ENCODE measurements at regions not wholly inside any gene's neighbourhood (a gene's known extent, or its start where the extent isn't known, plus 50 kb on each side); places are given as distances from the start of the nearest gene placed in this dataset.

DNA sequence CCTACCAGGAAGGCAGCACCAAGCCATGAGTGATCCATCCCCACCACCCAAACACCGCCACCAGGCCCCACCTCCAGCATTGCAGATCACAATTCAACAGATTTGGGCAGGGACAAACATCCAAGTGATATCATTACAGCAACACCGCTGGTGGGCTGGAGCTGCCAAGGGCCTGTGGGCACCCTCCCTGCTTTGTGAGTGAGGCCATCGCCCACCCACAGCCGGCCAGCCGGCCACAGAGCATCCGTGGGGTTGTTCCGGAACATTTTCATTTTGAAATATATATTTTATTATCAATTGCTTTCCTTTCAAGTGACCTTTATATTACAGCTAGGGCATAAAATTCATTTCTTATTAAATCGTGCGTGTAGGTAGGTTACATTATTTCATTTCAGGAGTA, 286.0 kb upstream of the CDH4 start:
- ATAC-seq (ENCODE audit: low FRiP score) (no peak), DNase-seq (ENCODE audit: low spot score) (no peak)
- TF ChIP-seq, protein P1, sequence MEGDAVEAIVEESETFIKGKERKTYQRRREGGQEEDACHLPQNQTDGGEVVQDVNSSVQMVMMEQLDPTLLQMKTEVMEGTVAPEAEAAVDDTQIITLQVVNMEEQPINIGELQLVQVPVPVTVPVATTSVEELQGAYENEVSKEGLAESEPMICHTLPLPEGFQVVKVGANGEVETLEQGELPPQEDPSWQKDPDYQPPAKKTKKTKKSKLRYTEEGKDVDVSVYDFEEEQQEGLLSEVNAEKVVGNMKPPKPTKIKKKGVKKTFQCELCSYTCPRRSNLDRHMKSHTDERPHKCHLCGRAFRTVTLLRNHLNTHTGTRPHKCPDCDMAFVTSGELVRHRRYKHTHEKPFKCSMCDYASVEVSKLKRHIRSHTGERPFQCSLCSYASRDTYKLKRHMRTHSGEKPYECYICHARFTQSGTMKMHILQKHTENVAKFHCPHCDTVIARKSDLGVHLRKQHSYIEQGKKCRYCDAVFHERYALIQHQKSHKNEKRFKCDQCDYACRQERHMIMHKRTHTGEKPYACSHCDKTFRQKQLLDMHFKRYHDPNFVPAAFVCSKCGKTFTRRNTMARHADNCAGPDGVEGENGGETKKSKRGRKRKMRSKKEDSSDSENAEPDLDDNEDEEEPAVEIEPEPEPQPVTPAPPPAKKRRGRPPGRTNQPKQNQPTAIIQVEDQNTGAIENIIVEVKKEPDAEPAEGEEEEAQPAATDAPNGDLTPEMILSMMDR (IDR thresholded peaks at IDR 0.05): no peak

DNA sequence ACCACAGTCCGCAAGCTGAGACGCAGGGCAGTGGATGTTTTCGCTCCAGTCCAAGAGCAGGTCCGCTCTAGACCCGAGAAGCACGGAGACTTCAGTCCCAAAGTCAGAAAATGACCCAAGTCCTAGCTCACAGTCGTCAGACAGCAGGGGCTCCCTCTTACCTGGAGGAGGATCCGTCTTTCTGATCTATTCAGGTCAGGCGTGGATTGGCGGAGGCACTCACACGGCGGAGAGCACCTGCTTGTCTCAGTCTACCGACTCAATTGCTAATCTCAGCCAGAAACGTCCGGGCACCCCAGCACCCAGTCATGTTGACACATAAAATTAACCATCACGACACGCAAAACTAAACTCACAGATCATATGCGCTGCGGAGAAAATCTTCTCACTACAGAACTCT, 285.3 kb upstream of the CDH4 start:
- TF ChIP-seq, protein P1 (IDR thresholded peaks at IDR 0.05): no peak
- DNase-seq (ENCODE audit: low spot score) (no peak), ATAC-seq (ENCODE audit: low FRiP score) (no peak)

DNA sequence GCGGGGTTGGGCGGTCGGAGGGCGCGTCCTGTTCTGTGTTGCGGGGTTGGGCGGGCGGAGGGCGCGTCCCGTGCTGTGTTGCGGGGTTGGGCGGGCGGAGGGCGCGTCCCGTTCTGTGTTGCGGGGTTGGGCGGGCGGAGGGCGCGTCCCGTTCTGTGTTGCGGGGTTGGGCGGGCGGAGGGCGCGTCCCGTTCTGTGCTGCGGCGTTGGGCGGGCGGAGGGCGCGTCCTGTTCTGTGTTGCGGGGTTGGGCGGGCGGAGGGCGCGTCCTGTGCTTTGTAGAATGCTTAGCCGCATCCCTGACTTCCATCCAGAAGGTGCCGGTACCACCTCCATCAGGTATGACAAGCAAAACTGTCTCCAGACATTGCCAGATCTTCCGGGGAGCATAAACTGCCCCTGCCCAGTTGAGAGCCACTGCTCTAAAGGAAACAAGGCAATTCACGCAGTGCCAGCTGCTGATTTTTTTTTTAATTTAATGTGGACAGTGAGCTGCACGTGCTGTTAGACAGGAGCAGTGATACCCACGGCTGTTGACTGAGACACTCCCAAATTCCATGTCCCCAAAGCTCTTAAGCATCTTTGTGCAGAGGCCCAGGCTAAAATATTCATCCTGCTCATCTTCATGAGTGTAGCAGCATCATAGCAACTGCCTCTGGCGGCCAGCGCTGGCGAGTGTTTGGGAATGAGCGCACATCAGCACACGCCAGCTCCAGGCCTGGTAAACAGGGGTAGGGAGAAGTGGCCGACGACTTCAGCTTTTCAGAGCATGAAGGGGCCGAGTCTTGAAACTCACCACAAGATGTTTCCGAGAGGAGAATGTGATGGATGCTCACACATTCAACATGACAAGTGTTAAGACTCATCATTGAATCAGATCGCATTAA, 284.4 kb upstream of the CDH4 start:
- TF ChIP-seq, protein P1 (IDR thresholded peaks at IDR 0.05): no peak
- ATAC-seq (ENCODE audit: low FRiP score) (no peak), DNase-seq (ENCODE audit: low spot score) (no peak)

DNA sequence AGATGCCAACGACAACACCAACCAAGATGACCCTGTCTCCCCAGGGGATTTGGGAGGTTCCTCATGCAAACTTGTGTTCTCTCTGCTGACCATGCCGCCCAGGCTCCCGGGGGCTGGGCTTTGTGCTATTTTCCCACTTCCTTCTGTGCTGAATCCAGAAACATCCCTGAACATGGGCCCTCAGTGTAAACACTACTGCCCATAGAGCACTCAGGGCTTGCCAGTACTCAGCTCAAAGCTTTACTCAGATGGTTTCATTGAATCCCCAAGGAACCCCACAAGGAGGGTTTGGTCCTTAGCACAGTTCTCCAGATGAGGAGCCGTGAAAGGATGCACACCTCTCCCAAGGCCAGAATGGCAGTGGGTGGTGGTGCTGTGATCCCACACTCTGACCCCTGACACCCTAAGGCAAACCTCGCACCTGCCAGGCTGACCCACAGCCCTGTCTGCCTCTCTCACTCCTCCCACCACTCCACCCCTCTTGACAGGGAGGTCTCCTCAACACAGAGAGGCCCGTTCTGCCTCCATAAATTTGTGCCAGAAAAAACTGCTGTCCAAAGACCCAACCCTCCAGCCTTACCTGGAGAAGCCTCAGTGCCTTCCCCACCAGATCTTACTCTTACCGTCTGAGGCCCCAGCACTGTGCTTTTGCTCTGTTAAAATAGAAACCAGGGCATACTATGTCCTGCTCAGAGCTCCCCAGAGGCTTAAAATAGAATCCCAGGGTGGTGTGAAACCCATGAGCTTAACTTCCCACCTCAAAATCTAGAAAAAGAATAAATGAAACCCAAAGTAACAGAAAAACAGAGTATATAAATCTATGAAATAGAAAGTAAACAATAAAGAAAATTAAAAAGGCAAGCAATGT, 283.0 kb upstream of the CDH4 start:
- TF ChIP-seq, protein P1 (IDR thresholded peaks at IDR 0.05): no peak
- no peak for DNase-seq (ENCODE audit: low spot score)
- no peak for ATAC-seq (ENCODE audit: low FRiP score)

DNA sequence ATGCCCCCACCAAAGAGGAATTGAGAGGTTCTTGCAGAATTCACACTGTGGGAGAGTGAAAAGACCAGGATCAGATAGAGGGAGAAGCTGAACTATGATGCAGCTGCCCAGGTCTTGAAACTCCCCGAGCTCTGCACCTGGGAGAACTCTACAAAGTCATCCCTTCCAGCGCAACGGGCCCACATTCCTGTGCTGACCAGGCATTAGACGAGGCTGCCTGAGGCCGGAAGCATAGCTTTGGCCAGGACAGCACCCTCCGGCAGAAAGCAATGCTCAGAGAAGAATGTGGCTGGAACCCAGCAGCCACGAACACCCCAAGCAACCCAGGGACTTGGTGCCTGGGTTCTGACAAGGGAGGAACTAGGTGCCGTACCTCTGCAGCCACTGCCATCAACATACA, 281.5 kb upstream of the CDH4 start:
- no peak for DNase-seq (ENCODE audit: low spot score)
- TF ChIP-seq, protein P1 (IDR thresholded peaks at IDR 0.05): no peak
- ATAC-seq (ENCODE audit: low FRiP score): no peak

DNA sequence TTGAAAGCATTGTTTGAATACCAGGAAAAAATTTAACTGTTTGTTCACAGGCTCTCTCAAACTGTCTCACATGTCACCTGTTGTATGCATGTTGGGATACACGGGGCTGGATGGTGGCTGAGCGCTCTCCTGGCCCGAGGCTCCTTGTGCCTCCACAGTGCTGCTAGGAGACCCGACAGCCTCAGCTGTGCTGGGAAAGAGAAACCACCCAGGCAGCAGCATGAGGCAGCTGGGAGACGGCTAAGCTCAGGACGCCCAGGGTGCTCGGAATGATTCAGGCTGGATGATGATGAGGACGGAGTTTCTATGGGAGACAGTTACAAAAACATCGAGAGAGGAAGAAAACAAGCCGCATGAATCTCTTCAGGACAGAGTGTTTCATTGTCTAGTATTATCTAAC, 278.0 kb upstream of the CDH4 start:
- no peak for DNase-seq (ENCODE audit: low spot score)
- ATAC-seq (ENCODE audit: low FRiP score): no peak
- TF ChIP-seq, protein P1 (IDR thresholded peaks at IDR 0.05): no peak
